ENCODE measurements at regions not wholly inside any gene's neighbourhood (a gene's known extent, or its start where the extent isn't known, plus 50 kb on each side); places are given as distances from the start of the nearest gene placed in this dataset.

DNA sequence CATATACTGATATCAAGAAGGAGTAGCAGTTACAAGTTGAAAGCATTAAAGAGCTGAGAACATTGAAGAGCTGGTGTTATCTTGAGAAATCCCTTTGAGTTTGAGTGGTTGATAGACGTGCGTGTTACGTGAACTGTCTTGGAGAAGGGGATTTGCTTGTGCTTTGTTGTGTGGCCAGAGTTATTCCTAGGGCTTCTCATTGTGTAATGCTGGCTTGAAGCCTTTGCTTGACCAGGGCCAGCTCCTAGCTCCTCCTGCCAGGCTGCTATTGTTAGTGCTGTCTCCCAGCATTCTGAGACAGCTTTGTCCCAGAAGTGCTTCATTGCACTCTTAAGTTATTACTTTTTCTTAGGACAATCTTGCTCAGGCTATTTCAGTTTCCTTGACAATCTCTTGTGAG lies 116.2 kb upstream of the KCNK2 start:
- H2BK120ac ChIP-seq (replicated peaks; ENCODE audit: low read depth, low read length): no peak overlapping the region
- no peak overlapping the region for H3K4me3 ChIP-seq (ENCODE audit: extremely low read depth in 1 of 4, insufficient read depth in 2 of 4, low read depth in 3 of 4, low read length in 4 of 4)
- CTCF ChIA-PET (ENCODE audit: partially characterized antibody): interaction anchor here (0.9 to 2.5 kb wide), 5 partner anchors 10 to 179 kb away, joined by 3 to 9 read pairs (median 4); no protein-coding TSS in a partner anchor
- H2AK5ac ChIP-seq (ENCODE audit: low read depth, low read length): no peak overlapping the region
- no peak overlapping the region for H3K14ac ChIP-seq (ENCODE audit: insufficient read length)
- H3K4me1 ChIP-seq (replicated peaks in 1 of 4; ENCODE audit: control insufficient read depth in 3 of 4, insufficient read depth in 4 of 4, low read length in 3 of 4): no peaks in the 10 kb centered on the region
- TF ChIP-seq TBP (IDR thresholded peaks at IDR 0.05; ENCODE audit: low read depth, low read length): no peak
- no peak for TF ChIP-seq KDM5A (IDR thresholded peaks at IDR 0.05; ENCODE audit: low read length)
- no peak for TF ChIP-seq YY1 (IDR thresholded peaks at IDR 0.05; ENCODE audit: low read depth, low read length)
- TF ChIP-seq, protein P1, sequence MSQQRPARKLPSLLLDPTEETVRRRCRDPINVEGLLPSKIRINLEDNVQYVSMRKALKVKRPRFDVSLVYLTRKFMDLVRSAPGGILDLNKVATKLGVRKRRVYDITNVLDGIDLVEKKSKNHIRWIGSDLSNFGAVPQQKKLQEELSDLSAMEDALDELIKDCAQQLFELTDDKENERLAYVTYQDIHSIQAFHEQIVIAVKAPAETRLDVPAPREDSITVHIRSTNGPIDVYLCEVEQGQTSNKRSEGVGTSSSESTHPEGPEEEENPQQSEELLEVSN (IDR thresholded peaks at IDR 0.05): no peak
- no peak for TF ChIP-seq HDAC6 (IDR thresholded peaks at IDR 0.05; ENCODE audit: low read depth, low read length)
- no peak for TF ChIP-seq SP1 (IDR thresholded peaks at IDR 0.05; ENCODE audit: low read depth, low read length)
- TF ChIP-seq TAF7 (optimal IDR thresholded peaks at IDR 0.05; ENCODE audit: borderline replicate concordance, low read depth, low read length): no peak
- TF ChIP-seq RFX5 (IDR thresholded peaks at IDR 0.05; ENCODE audit: borderline replicate concordance, low read depth, low read length): no peak
- TF ChIP-seq SRF (IDR thresholded peaks at IDR 0.05; ENCODE audit: low read depth, low read length): no peak
- TF ChIP-seq, protein P2, sequence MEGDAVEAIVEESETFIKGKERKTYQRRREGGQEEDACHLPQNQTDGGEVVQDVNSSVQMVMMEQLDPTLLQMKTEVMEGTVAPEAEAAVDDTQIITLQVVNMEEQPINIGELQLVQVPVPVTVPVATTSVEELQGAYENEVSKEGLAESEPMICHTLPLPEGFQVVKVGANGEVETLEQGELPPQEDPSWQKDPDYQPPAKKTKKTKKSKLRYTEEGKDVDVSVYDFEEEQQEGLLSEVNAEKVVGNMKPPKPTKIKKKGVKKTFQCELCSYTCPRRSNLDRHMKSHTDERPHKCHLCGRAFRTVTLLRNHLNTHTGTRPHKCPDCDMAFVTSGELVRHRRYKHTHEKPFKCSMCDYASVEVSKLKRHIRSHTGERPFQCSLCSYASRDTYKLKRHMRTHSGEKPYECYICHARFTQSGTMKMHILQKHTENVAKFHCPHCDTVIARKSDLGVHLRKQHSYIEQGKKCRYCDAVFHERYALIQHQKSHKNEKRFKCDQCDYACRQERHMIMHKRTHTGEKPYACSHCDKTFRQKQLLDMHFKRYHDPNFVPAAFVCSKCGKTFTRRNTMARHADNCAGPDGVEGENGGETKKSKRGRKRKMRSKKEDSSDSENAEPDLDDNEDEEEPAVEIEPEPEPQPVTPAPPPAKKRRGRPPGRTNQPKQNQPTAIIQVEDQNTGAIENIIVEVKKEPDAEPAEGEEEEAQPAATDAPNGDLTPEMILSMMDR (IDR thresholded peaks at IDR 0.05; ENCODE audit: control extremely low read depth in 1 of 3, insufficient read depth in 1 of 3, low read depth in 1 of 3, low read length in 3 of 3): no peak
- no peak for TF ChIP-seq RNF2 (IDR thresholded peaks at IDR 0.05; ENCODE audit: borderline replicate concordance, low read depth, low read length, missing control alignments, poor library complexity, severe bottlenecking)
- no peak overlapping the region for H3K4me2 ChIP-seq (ENCODE audit: insufficient read depth in 1 of 2, low read depth in 2 of 2, low read length in 2 of 2)
- no peak for DNase-seq (ENCODE audit: low read depth in 1 of 2, low spot score in 2 of 2)
- H3K23me2 ChIP-seq (ENCODE audit: low read depth, low read length): no peaks in the 10 kb centered on the region
- H3K36me3 ChIP-seq (ENCODE audit: control insufficient read depth in 2 of 4, insufficient read depth in 4 of 4, low read length in 3 of 4): no peaks in the 10 kb centered on the region
- H4K20me1 ChIP-seq (replicated peaks in 1 of 2; ENCODE audit: control insufficient read depth in 1 of 2, insufficient read depth in 2 of 2, low read length in 2 of 2): no peaks in the 10 kb centered on the region
- H2BK20ac ChIP-seq (ENCODE audit: low read length): no peak overlapping the region
- no peak overlapping the region for H4K91ac ChIP-seq (replicated peaks; ENCODE audit: insufficient read length, low read length)
- H3K79me2 ChIP-seq (ENCODE audit: control insufficient read depth in 1 of 2, insufficient read depth in 2 of 2, low read length in 2 of 2): no peaks in the 10 kb centered on the region
- WGBS, 2 experiments (ENCODE audit: extremely low coverage in 1 of 2, insufficient coverage in 1 of 2, insufficient read length in 1 of 2, insufficient replicate concordance in 2 of 2, low coverage in 1 of 2, low lambda C conversion rate in 2 of 2, missing lambda C conversion rate in 1 of 2): 79% methylated on average over 3 of the region's 3 CpGs; no CpG with 5 or more reads in 1 of the 2 experiments
- no peaks in the 10 kb centered on the region for H3K79me1 ChIP-seq (ENCODE audit: low read depth, low read length)
- no peak overlapping the region for H3K9ac ChIP-seq (replicated peaks in 1 of 4; ENCODE audit: extremely low read depth in 1 of 4, low read depth in 3 of 4, low read length in 3 of 4)
- H3K56ac ChIP-seq (replicated peaks; ENCODE audit: insufficient read length, low read depth, low read length): no peak overlapping the region
- H3K27me3 ChIP-seq (replicated peaks in 1 of 4; ENCODE audit: control insufficient read depth in 3 of 4, extremely low read depth in 1 of 4, insufficient read depth in 3 of 4, low read length in 3 of 4): no peaks in the 10 kb centered on the region
- FAIRE-seq: no peak
- H3K23ac ChIP-seq (ENCODE audit: insufficient read length): no peak overlapping the region
- H2BK15ac ChIP-seq (ENCODE audit: low read length): no peak overlapping the region
- H3K18ac ChIP-seq (ENCODE audit: extremely low read depth, low read length): no peak overlapping the region
- H3K9me3 ChIP-seq (ENCODE audit: insufficient read depth in 2 of 2, low read depth in 1 of 2, low read length in 1 of 2): 0 out of 4 replicates have a peak, but pooled peaks cover 0 to 2% of the 10 kb centered on the region in 2 experiments
- H2AFZ ChIP-seq (ENCODE audit: low read length): peak overlapping the region; percentile 58; the same call in 1 of the 2 replicates
- H2BK12ac ChIP-seq (ENCODE audit: low read depth, low read length): no peak overlapping the region
- H2BK5ac ChIP-seq (ENCODE audit: low read depth, low read length): no peak overlapping the region
- no peak overlapping the region for H4K8ac ChIP-seq (ENCODE audit: extremely low read depth, insufficient read depth, low read length)
- no peak overlapping the region for H3K27ac ChIP-seq (ENCODE audit: low read depth, low read length)
- POLR2A ChIA-PET (ENCODE audit: partially characterized antibody): no interaction called here
- H3K4ac ChIP-seq (replicated peaks; ENCODE audit: insufficient read length, low read depth, low read length): no peak overlapping the region
- H4K5ac ChIP-seq (ENCODE audit: insufficient read length, low read depth, low read length): no peak overlapping the region
